DOHH2 (cell line): ENCODE measurements at regions not wholly inside any gene's neighbourhood (a gene's known extent, or its start where the extent isn't known, plus 50 kb on each side); places are given as distances from the start of the nearest gene placed in this dataset.

Experiments
- H3F3A ChIP-seq: fragments of 200-600 bp; sonication (generic), shearing (Covaris generic); 2 replicates; pipeline ENCODE4 v1.6.0; 2016; ENCODE audit warnings: antibody characterized with exemption, mild to moderate bottlenecking; ENCODE audit not compliant: control insufficient read depth, insufficient read depth
- H3K27ac ChIP-seq: fragments of 200-600 bp; sonication (generic); 2 replicates; pipeline ENCODE4 v1.5.1; 2014; ENCODE audit warnings: low read depth, mild to moderate bottlenecking, low read length, moderate library complexity
- H3K27me3 ChIP-seq: fragments of 200-600 bp; sonication (generic); 2 replicates; pipeline ENCODE4 v1.6.1; 2014; ENCODE audit warnings: mild to moderate bottlenecking, low read length, mixed read lengths; ENCODE audit not compliant: control insufficient read depth
- H3K36me3 ChIP-seq: fragments of 200-600 bp; sonication (generic); 2 replicates; pipeline ENCODE4 v1.6.1; 2014; ENCODE audit warnings: mild to moderate bottlenecking, low read length, moderate library complexity, mixed read lengths; ENCODE audit not compliant: control insufficient read depth
- H3K4me1 ChIP-seq: fragments of 200-600 bp; sonication (generic); 2 replicates; pipeline ENCODE4 v1.6.1; 2014; ENCODE audit warnings: mild to moderate bottlenecking, low read length, mixed read lengths; ENCODE audit not compliant: control insufficient read depth
- H3K4me2 ChIP-seq: fragments of 200-600 bp; sonication (generic); 2 replicates; pipeline ENCODE4 v1.6.0; 2014; ENCODE audit warnings: mild to moderate bottlenecking, low read length, moderate library complexity
- H3K4me3 ChIP-seq: fragments of 200-600 bp; sonication (generic); 2 replicates; pipeline ENCODE4 v1.5.1; 2014; ENCODE audit warnings: mild to moderate bottlenecking, low read length, mixed read lengths
- H3K79me2 ChIP-seq: fragments of 200-600 bp; sonication (generic); 2 replicates; pipeline ENCODE4 v1.6.1; 2014; ENCODE audit warnings: mild to moderate bottlenecking, low read length, mixed read lengths; ENCODE audit not compliant: control insufficient read depth
- H3K9me2 ChIP-seq: fragments of 200-600 bp; sonication (generic); replicated peaks from 2 replicates; pipeline ENCODE4 v1.6.1; 2014; ENCODE audit warnings: mild to moderate bottlenecking, low read length, mixed read lengths; ENCODE audit not compliant: control insufficient read depth
- H3K9me3 ChIP-seq: fragments of 200-600 bp; sonication (generic); 2 replicates; pipeline ENCODE4 v1.6.1; 2014; ENCODE audit warnings: antibody characterized with exemption, low read length, mixed read lengths; ENCODE audit not compliant: control insufficient read depth, insufficient read depth
- H4K20me1 ChIP-seq: fragments of 200-600 bp; sonication (generic); 2 replicates; pipeline ENCODE4 v1.6.0; 2014; ENCODE audit warnings: low read depth, mild to moderate bottlenecking, antibody characterized with exemption, low read length, moderate library complexity; ENCODE audit not compliant: control insufficient read depth, insufficient read depth
- CTCF ChIP-seq: fragments of 200-600 bp; sonication (generic); IDR thresholded peaks from one replicate; pipeline ENCODE4 v1.5.1; 2014; ENCODE audit warnings: antibody characterized with exemption, mild to moderate bottlenecking, low read depth, low read length; ENCODE audit not compliant: poor library complexity, severe bottlenecking
- EZH2phosphoT487 ChIP-seq: fragments of 200-600 bp; sonication (generic); IDR thresholded peaks from 2 replicates; pipeline ENCODE4 v1.6.1; 2017; ENCODE audit warnings: borderline replicate concordance, mild to moderate bottlenecking, antibody characterized with exemption, low read length, moderate library complexity, mixed read lengths

- no peaks in the 10 kb centered on the region for H3F3A ChIP-seq
- no peak overlapping the region for H3K27ac ChIP-seq
- H3K79me2 ChIP-seq: no peaks in the 10 kb centered on the region
- H3K9me3 ChIP-seq: peaks cover 5% of the 10 kb centered on the region; the same call in 1 of the 2 replicates
- no peaks in the 10 kb centered on the region for H3K27me3 ChIP-seq
- H3K4me3 ChIP-seq: no peak overlapping the region
- no peaks in the 10 kb centered on the region for H4K20me1 ChIP-seq
- no peaks in the 10 kb centered on the region for H3K36me3 ChIP-seq
- no peaks in the 10 kb centered on the region for H3K9me2 ChIP-seq
- no peak overlapping the region for H3K4me2 ChIP-seq
- H3K4me1 ChIP-seq: no peaks in the 10 kb centered on the region
- TF ChIP-seq EZH2phosphoT487: no peak
- TF ChIP-seq CTCF: no peak
Measured at GRCh38 chr18:76754351-76754750, 68.0 kb upstream of the ZNF236 start.

GRCh38 chr18:76752400-76752799 lies 70.0 kb upstream of the ZNF236 start:
- H3K27ac ChIP-seq: no peak overlapping the region
- no peaks in the 10 kb centered on the region for H3F3A ChIP-seq
- no peaks in the 10 kb centered on the region for H3K9me2 ChIP-seq
- peaks cover 5% of the 10 kb centered on the region; the same call in 1 of the 2 replicates for H3K9me3 ChIP-seq
- no peak overlapping the region for H3K4me2 ChIP-seq
- no peaks in the 10 kb centered on the region for H3K79me2 ChIP-seq
- no peak overlapping the region for H3K4me3 ChIP-seq
- no peaks in the 10 kb centered on the region for H4K20me1 ChIP-seq
- TF ChIP-seq CTCF (no peak), EZH2phosphoT487 (no peak)
- no peaks in the 10 kb centered on the region for H3K4me1 ChIP-seq
- no peaks in the 10 kb centered on the region for H3K27me3 ChIP-seq
- no peaks in the 10 kb centered on the region for H3K36me3 ChIP-seq

GRCh38 chr18:76750917-76751890 lies 71.2 kb upstream of the ZNF236 start:
- no peaks in the 10 kb centered on the region for H3K27me3 ChIP-seq
- no peak for TF ChIP-seq EZH2phosphoT487
- no peak for TF ChIP-seq CTCF
- no peaks in the 10 kb centered on the region for H4K20me1 ChIP-seq
- no peak overlapping the region for H3K4me2 ChIP-seq
- H3K27ac ChIP-seq: no peak overlapping the region
- no peak overlapping the region for H3K4me3 ChIP-seq
- H3K9me2 ChIP-seq: no peaks in the 10 kb centered on the region
- no peaks in the 10 kb centered on the region for H3F3A ChIP-seq
- no peaks in the 10 kb centered on the region for H3K4me1 ChIP-seq
- no peaks in the 10 kb centered on the region for H3K79me2 ChIP-seq
- H3K36me3 ChIP-seq: no peaks in the 10 kb centered on the region
- H3K9me3 ChIP-seq: peaks cover 5% of the 10 kb centered on the region; the same call in 1 of the 2 replicates
